GM18861 (cell line): ENCODE measurements at regions not wholly inside any gene's neighbourhood (a gene's known extent, or its start where the extent isn't known, plus 50 kb on each side); places are given as distances from the start of the nearest gene placed in this dataset.

Source experiments
- ATAC-seq: cut with Tn5 transposase; IDR thresholded peaks from one replicate; pipeline ENCODE4 v1.9.1; 2021; ENCODE audit not compliant: unreplicated experiment

DNA sequence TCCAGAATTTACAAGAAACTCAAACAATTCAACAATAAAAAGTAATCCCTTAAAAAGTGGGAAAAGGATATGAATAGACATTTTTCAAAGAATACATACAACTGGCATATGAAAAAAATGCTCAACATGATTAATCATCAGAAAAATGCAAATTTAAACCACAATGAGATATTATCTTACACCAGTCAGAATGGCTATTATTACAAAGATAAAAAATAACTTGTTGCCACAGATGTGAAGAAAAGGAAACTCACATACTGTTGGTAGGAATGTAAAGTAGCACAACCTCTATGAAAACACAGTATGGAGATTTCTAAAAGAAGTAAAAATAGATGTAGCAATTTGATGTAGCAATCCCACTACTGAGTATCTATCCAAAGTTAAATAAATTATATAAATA lies 65.1 kb upstream of the DIAPH2 start:
- no peak for ATAC-seq

DNA sequence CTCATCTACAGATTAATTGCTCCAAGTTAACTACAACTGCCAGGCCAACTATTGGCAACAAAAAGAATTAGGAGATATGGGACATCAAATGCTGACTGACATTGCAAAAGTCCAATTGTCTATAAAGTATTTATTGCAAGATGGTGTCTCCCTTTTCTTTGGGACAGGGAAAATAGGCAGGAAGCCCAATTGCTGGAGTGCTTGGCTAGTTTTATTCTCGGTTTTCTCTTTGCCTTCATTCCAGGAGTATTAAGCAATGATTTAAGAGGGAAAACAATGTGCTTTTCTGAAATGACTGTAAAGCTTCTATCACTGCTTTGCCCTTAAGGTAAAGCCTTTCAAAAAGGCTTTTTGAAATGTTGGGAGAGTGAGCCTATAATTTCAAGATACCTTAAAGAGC lies 62.8 kb upstream of the DIAPH2 start:
- no peak for ATAC-seq
